ENCODE measurements at regions not wholly inside any gene's neighbourhood (a gene's known extent, or its start where the extent isn't known, plus 50 kb on each side); places are given as distances from the start of the nearest gene placed in this dataset.

- Histone ChIP-seq H3K27ac (ENCODE audit: extremely low read depth, low read depth, low read length) (no peak overlapping the region), H3K36me3 (ENCODE audit: control insufficient read depth in 2 of 2, insufficient read depth in 1 of 2, low read length in 2 of 2) (no peaks in the 10 kb centered on the region), H3K9me3 (ENCODE audit: control insufficient read depth, insufficient read depth, low read depth, low read length) (no peaks in the 10 kb centered on the region), H3K4me1 (ENCODE audit: control insufficient read depth, insufficient read depth, low read length) (no peaks in the 10 kb centered on the region), H3K4me3 (ENCODE audit: low read depth, low read length) (no peak overlapping the region)
- POLR2A ChIA-PET: interaction anchor here (0.5 to 0.7 kb wide), 2 partner anchors 8 to 54 kb away, joined by 3 to 5 read pairs; no protein-coding TSS in a partner anchor
- CTCF ChIA-PET: interaction anchor here (0.6 to 3.5 kb wide), 4 partner anchors 9 to 810 kb away, joined by 3 to 23 read pairs (median 7); no protein-coding TSS in a partner anchor
- no peak for TF ChIP-seq ZNF324 (tag by site-specific recombination; IDR thresholded peaks at IDR 0.05)
- TF ChIP-seq ZNF658 (tag by site-specific recombination; IDR thresholded peaks at IDR 0.05): no peak
- no peak for TF ChIP-seq ZNF37A (tag by site-specific recombination; IDR thresholded peaks at IDR 0.05)
- TF ChIP-seq, protein P1, sequence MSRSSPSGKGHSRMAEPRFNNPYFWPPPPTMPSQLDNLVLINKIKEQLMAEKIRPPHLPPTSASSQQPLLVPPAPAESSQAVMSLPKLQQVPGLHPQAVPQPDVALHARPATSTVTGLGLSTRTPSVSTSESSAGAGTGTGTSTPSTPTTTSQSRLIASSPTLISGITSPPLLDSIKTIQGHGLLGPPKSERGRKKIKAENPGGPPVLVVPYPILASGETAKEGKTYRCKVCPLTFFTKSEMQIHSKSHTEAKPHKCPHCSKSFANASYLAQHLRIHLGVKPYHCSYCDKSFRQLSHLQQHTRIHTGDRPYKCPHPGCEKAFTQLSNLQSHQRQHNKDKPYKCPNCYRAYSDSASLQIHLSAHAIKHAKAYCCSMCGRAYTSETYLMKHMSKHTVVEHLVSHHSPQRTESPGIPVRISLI (tag by site-specific recombination; IDR thresholded peaks at IDR 0.05): no peak
- TF ChIP-seq, protein P2, sequence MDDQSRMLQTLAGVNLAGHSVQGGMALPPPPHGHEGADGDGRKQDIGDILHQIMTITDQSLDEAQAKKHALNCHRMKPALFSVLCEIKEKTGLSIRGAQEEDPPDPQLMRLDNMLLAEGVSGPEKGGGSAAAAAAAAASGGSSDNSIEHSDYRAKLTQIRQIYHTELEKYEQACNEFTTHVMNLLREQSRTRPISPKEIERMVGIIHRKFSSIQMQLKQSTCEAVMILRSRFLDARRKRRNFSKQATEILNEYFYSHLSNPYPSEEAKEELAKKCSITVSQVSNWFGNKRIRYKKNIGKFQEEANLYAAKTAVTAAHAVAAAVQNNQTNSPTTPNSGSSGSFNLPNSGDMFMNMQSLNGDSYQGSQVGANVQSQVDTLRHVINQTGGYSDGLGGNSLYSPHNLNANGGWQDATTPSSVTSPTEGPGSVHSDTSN (CRISPR knock-in tag; IDR thresholded peaks at IDR 0.05): no peak
- TF ChIP-seq ZNF510 (tag by site-specific recombination; IDR thresholded peaks at IDR 0.05; ENCODE audit: insufficient replicate concordance): no peak
- peak; percentile 33; the same call in 1 of the 2 replicates for TF ChIP-seq ZIC2 (tag by site-specific recombination; IDR thresholded peaks at IDR 0.05)
- TF ChIP-seq GLI4 (tag by site-specific recombination; IDR thresholded peaks at IDR 0.05): no peak
These were observed 49.8 kb upstream of the PDZD8 start for GRCh38 chr10:117424883-117425649.

All from HEK293 (cell line).